Embryonic facial prominence (tissue), 1 donor: ENCODE measurements at regions not wholly inside any gene's neighbourhood (a gene's known extent, or its start where the extent isn't known, plus 50 kb on each side); places are given as distances from the start of the nearest gene placed in this dataset.

Experiments used
- DNase-seq: peaks from one replicate; pipeline ENCODE4 v3.0.0-alpha.2; 2016; ENCODE audit errors: extremely low spot score

- no peak for DNase-seq
These were observed 212.5 kb downstream of the CSNK2A3 start for GRCh38 chr11:11140510-11140909.

- no peak for DNase-seq
These were observed 215.7 kb downstream of the CSNK2A3 start for GRCh38 chr11:11137339-11137738.

DNA sequence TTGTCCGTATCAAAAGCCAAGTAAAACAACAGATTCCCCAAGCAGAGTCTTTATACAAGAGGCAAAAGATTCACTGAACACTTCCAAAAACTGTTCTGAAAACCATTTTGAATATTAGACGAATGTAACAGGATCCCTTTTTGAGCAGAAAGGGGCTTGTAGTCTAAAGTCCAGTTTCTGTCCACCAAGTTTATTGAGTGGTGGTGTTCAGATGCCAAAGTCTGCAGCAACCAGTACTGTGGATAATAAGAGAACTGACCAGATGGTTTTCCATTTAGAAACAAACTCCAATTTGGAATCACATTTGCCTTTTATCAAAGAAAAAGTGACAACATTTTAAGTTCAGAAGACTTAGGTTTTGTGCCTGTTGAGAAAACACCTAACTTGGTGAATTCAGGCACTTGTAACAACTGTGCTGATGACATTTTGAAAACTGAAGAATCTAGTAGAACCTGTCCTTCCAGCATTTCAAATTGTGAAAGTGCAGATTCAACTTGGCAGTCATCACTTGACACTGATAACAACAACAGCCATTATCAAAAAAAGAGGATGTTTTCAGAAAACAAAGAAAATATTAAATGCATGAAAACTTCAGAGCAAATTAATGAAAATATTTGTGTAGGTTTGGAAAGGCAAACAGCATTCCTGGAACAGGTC is 217.1 kb downstream of the CSNK2A3 start:
- DNase-seq, result no peak

GRCh38 chr11:11129118-11129517 is 223.9 kb downstream of the CSNK2A3 start:
- DNase-seq, result no peak

DNA sequence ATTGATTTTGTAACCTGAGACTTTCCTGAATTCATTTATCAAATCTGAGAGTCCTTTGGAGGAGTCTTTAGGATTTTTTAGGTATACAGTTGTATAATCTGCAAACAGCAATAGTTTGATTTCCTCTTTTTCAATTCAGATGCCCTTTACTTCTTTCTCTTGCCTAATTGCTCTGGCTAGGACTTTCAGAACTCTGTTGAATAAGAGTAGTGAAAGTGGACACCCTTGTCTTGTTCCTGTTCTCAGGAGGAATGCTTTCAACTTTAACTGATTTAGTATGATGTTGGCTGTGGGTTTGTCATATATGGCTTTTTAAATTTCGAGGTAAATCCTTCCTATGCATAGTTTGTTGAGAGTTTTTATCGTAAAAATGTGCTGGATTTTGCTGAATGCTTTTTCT is 227.4 kb downstream of the CSNK2A3 start:
- DNase-seq, result no peak

- DNase-seq, result no peak
These were observed 230.3 kb downstream of the CSNK2A3 start for GRCh38 chr11:11122749-11123148.

DNA sequence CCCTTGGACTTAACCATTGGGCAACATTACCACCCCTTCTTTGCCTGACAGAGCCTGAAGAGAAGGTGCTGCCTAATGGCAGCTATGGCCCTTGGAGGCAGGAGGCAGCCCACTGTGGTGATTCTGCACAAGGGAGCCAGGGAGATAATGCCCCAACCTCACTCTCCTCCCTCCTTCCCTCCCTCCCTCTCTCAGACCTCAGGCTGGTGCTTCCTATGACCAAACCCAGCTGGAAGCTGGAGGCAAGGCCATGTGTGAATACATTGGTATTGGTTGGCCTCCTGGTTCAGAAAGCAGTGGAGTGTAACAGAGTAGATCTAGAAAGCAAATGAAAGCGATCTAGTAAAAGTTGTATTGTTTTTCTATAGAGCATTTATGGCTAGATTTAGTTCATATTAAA is 233.1 kb downstream of the CSNK2A3 start:
- no peak for DNase-seq

DNA sequence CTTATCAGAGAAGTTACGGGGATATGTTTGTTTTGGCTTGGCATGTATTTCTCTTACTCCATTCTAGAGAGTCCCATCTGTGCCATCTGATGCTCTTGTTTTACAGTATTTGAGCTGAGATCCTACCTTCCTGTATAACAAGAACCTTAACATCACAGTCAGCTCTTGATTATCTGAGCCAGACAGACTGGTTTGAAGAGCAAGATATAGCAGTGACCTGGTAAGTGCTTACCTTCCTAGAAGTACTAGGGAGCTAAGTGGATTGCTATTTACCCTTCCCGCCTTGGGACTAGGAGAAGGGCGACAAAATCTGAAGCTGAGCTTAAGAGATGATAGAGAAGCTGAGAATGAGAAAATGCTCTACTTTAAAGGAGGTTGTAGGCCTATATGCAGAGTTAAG is 235.3 kb downstream of the CSNK2A3 start:
- no peak for DNase-seq

DNA sequence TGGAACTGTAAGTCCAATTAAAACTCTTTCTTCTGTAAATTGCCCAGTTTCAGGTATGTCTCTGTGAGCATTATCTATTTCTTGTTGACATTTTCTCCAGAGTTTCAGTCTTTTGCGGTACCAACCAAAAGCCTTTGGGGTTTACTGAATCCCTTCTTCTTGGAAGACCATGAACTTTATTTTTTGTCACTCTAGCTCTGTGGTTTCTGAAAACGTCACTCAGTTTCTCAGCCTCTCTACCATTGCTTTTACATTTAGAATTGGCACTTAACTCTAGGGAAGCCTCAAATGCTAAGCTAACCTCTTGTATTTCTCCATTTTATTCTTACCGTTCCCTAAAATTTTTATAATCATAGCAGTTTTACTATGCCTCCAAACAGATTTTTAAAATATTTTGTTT is 237.6 kb downstream of the CSNK2A3 start:
- no peak for DNase-seq

DNA sequence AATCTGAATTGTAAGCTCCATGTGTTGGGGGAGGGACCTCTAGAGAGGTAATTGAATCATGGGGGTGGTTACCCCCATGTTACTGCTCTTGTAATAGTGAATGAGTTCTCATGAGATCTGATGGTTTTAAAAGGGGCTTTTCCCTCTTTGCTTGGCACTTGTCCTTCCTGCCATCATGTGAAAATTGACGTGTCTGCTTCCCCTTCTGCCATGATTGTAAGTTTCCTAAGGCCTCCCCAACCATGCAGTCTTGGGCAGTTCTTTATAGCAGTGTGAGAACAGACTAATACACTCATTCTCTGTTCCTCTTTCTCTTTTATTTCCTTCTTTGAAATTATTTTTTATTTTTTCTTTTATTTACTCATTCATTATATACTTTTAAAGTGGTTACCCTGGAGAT is 239.4 kb downstream of the CSNK2A3 start:
- no peak for DNase-seq

DNA sequence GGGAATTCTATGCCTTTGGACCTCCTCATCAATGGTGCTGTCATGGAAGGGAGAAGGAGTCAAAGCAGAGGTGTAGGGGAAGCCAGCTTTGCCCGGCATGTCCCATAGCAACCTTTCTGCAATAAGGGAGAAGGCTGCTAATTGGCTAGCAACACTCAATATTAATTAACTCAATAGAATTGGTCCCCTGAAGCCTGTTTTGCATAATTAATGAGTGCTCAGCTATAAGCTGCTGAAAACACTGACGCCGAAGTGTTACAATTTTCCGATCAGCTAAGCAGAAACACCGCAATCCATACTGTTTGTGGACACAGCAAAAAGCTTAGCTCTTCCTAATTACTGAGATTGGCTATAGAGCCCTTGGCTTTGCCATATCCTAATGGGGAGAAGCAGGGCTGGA is 245.0 kb downstream of the CSNK2A3 start:
- DNase-seq, result no peak

DNA sequence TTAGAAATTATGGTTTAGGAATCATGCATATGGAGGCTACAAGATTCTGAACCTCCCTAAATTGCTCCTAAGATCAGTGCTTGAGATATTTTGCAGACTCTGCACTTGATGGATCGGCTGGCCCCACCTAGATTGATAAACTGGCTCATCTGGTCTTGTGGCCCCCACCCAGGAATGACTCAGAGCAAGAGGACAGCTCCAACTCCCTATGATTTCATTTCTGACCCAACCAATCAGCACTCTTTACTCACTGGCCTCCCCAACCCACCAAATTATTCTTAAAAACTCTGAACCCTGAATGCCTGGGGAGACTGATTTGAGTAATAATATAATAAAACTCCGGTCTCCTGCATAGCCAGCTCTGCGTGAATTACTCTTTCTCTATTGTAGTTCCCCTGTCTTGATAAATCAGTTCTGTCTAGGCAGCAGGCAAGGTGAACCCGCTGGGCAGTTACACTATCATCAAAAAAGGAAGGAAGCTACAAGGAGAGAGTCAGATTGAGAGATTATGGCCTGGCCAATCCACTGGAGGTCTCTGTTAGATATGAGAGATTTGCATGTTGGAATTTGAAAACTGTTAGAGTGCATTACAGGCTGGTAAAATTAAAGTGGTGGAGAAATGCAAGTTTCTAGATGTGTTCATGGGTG is 245.8 kb downstream of the CSNK2A3 start:
- no peak for DNase-seq

GRCh38 chr11:11105361-11105760 is 247.5 kb upstream of the ZBED5 start:
- DNase-seq, result no peak

GRCh38 chr11:11095831-11096723 is 238.2 kb upstream of the ZBED5 start:
- DNase-seq, result no peak

DNA sequence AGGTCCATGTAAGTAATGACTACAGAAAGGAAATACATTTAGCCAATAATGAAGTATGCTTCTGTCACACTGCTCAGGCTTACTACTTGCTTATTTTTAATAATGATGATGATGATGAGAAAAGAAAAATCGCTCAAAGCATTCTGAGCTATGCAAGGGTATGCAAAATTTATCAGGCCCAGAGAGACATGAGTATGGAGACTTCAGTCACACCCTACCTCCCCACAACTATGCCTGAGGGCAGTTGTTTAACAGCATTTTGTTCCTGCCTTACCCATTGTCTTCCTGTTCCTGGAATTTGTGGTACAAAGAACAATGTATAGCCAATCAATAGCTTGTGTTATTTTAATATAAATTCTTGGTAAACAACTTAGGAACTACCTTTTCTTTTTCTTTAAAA is 232.6 kb upstream of the ZBED5 start:
- no peak for DNase-seq

- no peak for DNase-seq
These were observed 232.0 kb upstream of the ZBED5 start for GRCh38 chr11:11089805-11090204.

DNA sequence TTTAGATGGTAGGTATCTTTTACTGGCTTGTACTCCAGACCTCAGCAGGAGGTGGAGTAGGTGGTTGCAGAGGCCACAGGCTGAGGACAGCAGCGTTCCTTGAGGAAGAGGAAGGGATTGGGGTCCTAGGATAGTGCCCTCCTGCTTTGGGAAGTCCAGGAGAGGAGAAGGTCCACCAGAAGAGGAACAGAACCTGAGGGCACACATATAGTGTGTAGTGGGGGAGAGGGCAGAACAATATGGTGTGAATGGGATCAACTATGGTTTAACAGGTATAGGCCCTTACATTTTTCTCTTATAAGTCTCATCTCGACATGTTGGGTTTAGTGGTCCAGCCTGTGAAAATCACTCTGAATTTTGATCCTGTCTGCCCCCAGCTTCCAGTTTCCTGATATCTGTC is 229.1 kb upstream of the ZBED5 start:
- no peak for DNase-seq

- DNase-seq, result no peak
These were observed 227.7 kb upstream of the ZBED5 start for GRCh38 chr11:11085580-11085979.

- no peak for DNase-seq
These were observed 226.5 kb upstream of the ZBED5 start for GRCh38 chr11:11084337-11084736.

- DNase-seq, result no peak
These were observed 225.6 kb upstream of the ZBED5 start for GRCh38 chr11:11083441-11083840.

DNA sequence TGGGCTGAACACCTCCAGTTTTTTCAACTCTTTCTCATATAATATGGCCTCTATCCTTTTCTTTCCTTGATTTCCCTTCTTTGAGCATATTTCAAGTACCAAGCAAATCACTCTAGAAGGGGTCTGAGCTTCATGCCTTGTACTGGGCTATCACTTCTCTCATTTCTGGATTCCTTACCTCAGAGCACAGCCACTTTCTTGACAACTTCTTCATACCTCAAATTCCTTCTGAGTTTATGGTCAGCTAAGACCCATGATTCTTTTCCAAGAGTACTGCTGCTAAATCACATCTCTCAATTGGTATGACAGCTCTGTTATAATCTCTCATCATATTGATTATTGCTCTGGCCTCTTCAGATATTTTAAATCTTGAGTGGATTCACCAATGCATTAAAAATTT is 224.8 kb upstream of the ZBED5 start:
- DNase-seq, result no peak

DNA sequence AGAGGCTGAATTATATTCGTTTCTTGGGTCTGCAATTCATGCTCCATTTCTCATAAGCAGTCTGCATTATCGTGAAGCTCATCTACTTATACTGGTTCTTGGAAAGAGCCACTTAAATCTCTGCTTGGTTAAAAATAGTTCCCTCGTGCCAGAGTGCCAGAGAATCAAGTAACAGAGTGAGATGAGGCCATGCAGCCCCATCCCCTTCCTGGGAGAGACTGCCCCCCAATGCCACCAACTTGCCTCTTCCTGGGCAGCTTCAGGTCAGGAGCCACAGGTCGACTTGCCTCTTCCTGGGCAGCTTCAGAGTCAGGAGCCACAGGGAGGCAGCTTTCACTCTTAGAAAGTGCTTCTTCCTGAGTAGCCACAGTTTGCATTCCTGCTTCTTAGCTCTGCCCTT is 223.9 kb upstream of the ZBED5 start:
- DNase-seq, result no peak

DNA sequence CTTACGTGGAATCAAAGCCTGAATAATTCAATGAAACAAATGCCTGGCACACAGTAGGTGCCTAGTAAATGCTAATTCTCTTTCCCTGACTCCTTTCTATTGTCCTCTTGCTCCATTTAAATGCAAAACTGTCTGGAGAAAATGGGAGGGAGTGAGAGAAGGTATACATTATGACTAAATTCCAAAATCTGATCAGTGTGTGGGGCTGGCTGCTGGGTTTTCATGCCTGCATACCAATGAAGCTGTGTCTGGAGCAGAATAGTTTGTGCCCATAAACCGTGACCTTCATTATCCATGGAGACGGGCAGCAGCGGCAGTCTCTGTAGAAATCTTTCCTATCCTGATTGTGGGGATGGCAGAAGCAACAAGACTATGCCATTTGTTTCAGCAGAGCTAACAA is 223.4 kb upstream of the ZBED5 start:
- no peak for DNase-seq
